Keratinocyte (primary cell): ENCODE measurements at regions not wholly inside any gene's neighbourhood (a gene's known extent, or its start where the extent isn't known, plus 50 kb on each side); places are given as distances from the start of the nearest gene placed in this dataset.

Experiments used
- EZH2 ChIP-seq: IDR thresholded peaks from one replicate; pipeline ENCODE4 v1.6.1; 2012; ENCODE audit warnings: inconsistent platforms, mild to moderate bottlenecking, low read length, moderate library complexity
- TF ChIP-seq, protein P1 (sequence below), 3 experiments: IDR thresholded peaks in 1 of 3; conservative IDR thresholded peaks in 1 of 3; optimal IDR thresholded peaks in 1 of 3; 2 replicates in 2 of 3; 3 replicates in 1 of 3; pipeline versions ENCODE3 to v1.5.1; 2011; ENCODE audit warnings: low read length in 3 of 3, mild to moderate bottlenecking in 3 of 3, moderate library complexity in 2 of 3, control low read depth in 1 of 3, inconsistent platforms in 1 of 3; ENCODE audit not compliant: insufficient read depth in 2 of 3; ENCODE audit errors: extremely low read depth in 1 of 3

DNA sequence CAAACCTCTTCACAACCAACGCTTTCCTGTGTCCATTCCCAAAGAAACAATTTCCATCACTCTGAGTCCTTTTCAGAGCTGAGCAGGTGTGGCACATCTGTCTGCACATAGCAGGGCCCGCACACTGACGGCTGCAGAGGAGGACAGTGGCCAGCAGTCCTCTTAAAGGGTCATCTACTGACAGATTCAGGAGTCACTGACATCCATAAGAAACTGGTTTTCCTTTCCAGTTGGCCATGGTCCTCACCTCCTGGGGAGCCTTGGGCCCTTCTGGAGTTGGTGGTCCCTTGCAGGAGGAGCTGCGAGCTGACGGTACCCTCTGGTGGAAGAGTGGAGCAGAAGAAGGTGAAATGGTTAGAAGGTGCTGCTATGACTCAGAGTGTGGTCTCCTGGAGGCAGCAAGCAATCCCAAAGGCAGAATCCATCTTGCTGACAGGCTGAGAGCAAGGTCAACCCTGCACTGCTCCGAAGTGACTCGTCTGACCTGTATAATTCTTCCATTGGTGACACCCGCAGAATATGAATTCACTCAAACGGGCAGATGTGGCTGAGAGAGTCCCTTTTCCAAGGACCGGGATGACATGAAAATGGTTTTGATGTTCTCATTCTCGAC, 278.5 kb upstream of the C1orf174 start:
- TF ChIP-seq, protein P1, sequence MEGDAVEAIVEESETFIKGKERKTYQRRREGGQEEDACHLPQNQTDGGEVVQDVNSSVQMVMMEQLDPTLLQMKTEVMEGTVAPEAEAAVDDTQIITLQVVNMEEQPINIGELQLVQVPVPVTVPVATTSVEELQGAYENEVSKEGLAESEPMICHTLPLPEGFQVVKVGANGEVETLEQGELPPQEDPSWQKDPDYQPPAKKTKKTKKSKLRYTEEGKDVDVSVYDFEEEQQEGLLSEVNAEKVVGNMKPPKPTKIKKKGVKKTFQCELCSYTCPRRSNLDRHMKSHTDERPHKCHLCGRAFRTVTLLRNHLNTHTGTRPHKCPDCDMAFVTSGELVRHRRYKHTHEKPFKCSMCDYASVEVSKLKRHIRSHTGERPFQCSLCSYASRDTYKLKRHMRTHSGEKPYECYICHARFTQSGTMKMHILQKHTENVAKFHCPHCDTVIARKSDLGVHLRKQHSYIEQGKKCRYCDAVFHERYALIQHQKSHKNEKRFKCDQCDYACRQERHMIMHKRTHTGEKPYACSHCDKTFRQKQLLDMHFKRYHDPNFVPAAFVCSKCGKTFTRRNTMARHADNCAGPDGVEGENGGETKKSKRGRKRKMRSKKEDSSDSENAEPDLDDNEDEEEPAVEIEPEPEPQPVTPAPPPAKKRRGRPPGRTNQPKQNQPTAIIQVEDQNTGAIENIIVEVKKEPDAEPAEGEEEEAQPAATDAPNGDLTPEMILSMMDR (optimal IDR thresholded peaks at IDR 0.05 in 1 of 3, IDR thresholded peaks at IDR 0.05 in 1 of 3, conservative IDR thresholded peaks at IDR 0.05 in 1 of 3; ENCODE audit: extremely low read depth in 1 of 3, insufficient read depth in 2 of 3, low read length in 3 of 3): no peak
- TF ChIP-seq EZH2: no peak
